Lung (tissue), 11 donors: ENCODE measurements at regions not wholly inside any gene's neighbourhood (a gene's known extent, or its start where the extent isn't known, plus 50 kb on each side); places are given as distances from the start of the nearest gene placed in this dataset.

Experiments
- ATAC-seq: fragments of 200-7000 bp; cut with Tn5 transposase; one replicate; pipeline ENCODE4 v1.9.1; 2020; ENCODE audit warnings: moderate number of reproducible peaks; ENCODE audit not compliant: insufficient read depth, low FRiP score
- DNase-seq, 3 donors: peaks; one replicate each; pipeline ENCODE4 v3.0.0-alpha.2; 2013 to 2017
- H3K27ac ChIP-seq, 2 donors: one replicate each; pipeline ENCODE4 v1.5.1; 2013; ENCODE audit warnings: mild to moderate bottlenecking in 2 of 2, moderate library complexity in 2 of 2, control low read depth in 1 of 2, inconsistent platforms in 1 of 2, low read depth in 1 of 2, low read length in 1 of 2
- H3K27me3 ChIP-seq, 3 donors: one replicate each; pipeline ENCODE4 v1.5.1; 2013; ENCODE audit warnings: low read length in 2 of 3; ENCODE audit not compliant: control insufficient read depth in 3 of 3, insufficient read depth in 3 of 3
- H3K36me3 ChIP-seq, 4 donors: one replicate each; pipeline ENCODE4 v1.5.1; 2013; ENCODE audit warnings: low read length in 4 of 4, mild to moderate bottlenecking in 1 of 4, moderate library complexity in 1 of 4; ENCODE audit not compliant: control insufficient read depth in 4 of 4, insufficient read depth in 4 of 4
- H3K4me1 ChIP-seq, 5 donors: one replicate each; pipeline ENCODE4 v1.5.1; 2013; ENCODE audit warnings: low read length in 5 of 5, mild to moderate bottlenecking in 2 of 5, moderate library complexity in 1 of 5; ENCODE audit not compliant: control insufficient read depth in 5 of 5, insufficient read depth in 5 of 5
- H3K4me3 ChIP-seq: one replicate; pipeline ENCODE4 v1.5.1; 2013; ENCODE audit warnings: mild to moderate bottlenecking, control low read depth, moderate library complexity
- H3K9ac ChIP-seq, 2 donors: one replicate each; pipeline ENCODE4 v1.5.1; 2013; ENCODE audit warnings: low read length in 2 of 2, control low read depth in 1 of 2; ENCODE audit not compliant: insufficient read depth in 1 of 2
- H3K9me3 ChIP-seq, 4 donors: one replicate each; pipeline ENCODE4 v1.5.1; 2013; ENCODE audit warnings: low read length in 3 of 4, mild to moderate bottlenecking in 1 of 4, moderate library complexity in 1 of 4; ENCODE audit not compliant: control insufficient read depth in 4 of 4, insufficient read depth in 3 of 4
- WGBS, 2 donors: extraction: QIAGEN DNeasy Blood & Tissue Kit; methylation state at CpG; one replicate each; pipeline ENCODE4 v1.1.7; 2013; 5-methylcytosine and 5-hydroxymethylcytosine counted together
- TF ChIP-seq, protein P1 (sequence below): IDR thresholded peaks from 2 replicates; pipeline ENCODE4 v1.5.1; 2012; ENCODE audit warnings: mild to moderate bottlenecking; ENCODE audit errors: control extremely low read depth, extremely low read depth
- donor health status: control.
- donor health status: control.
- donor health status: Bipolar disorder and iron deficiency.
- donor health status: healthy.
- donor health status: DM: yes; HTN: yes; CAD: no.

DNA sequence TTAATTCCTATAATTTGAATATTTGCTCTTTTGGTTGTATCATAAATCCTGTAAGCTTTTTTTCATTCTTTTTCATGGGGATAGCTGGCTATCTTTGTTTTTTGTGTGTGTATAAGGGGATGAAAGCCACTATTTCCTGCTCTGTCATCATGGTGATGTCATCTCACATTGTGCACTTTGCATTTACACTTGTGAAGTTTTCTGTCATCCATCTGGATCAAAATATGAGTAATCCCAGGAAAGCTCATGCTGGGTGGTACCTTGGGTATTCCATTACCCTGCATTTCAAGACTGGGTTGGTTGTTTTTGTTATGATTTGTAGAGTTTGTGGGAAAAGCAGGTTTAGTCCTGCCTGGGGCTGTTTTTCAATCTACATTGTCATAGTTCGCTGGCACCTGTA, 77.8 kb upstream of the XIST start:
- Histone ChIP-seq H3K27me3 (no peaks in the 10 kb centered on the region), H3K4me3 (no peak overlapping the region), H3K9ac (no peak overlapping the region), H3K4me1 (no peaks in the 10 kb centered on the region), H3K36me3 (no peaks in the 10 kb centered on the region), H3K27ac (no peak overlapping the region), H3K9me3 (no peaks in the 10 kb centered on the region)
- TF ChIP-seq, protein P1, sequence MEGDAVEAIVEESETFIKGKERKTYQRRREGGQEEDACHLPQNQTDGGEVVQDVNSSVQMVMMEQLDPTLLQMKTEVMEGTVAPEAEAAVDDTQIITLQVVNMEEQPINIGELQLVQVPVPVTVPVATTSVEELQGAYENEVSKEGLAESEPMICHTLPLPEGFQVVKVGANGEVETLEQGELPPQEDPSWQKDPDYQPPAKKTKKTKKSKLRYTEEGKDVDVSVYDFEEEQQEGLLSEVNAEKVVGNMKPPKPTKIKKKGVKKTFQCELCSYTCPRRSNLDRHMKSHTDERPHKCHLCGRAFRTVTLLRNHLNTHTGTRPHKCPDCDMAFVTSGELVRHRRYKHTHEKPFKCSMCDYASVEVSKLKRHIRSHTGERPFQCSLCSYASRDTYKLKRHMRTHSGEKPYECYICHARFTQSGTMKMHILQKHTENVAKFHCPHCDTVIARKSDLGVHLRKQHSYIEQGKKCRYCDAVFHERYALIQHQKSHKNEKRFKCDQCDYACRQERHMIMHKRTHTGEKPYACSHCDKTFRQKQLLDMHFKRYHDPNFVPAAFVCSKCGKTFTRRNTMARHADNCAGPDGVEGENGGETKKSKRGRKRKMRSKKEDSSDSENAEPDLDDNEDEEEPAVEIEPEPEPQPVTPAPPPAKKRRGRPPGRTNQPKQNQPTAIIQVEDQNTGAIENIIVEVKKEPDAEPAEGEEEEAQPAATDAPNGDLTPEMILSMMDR = no peak
- 92 to 100% methylated on average over 1 of the region's 1 CpG for WGBS, 2 donors
- ATAC-seq (no peak), DNase-seq (no peak)

DNA sequence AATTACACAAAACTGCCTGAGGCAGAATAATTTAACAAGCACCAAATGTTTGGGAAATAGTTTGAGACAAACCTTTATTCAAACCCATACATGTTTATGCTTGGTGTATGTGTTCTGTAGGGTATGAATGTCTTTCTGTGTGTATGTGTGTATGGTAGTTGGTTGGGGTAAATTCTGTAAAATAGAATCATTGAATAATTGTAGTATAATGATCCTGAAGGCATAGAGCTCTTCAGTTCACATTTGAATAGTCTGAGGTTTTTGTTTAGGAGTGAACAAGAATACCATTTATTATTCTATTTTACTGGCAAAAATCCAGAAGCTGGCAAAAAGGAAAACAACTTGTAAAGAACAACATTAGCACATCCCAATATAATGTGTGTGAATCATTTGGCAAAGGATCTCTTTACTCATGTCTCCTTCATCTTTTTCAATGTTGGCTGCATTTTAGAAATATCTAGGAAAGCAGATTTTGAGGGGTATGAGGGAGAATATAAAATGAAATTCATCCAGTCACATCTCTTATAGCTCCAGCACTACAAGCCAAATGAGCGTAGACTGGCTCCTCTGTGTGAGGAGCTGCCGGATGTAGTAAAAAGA, 70.4 kb upstream of the XIST start:
- H3K9ac ChIP-seq = no peak overlapping the region
- ATAC-seq (no peak), DNase-seq (no peak)
- WGBS, 2 donors = 81 to 94% methylated on average over 2 of the region's 2 CpGs
- no peaks in the 10 kb centered on the region for H3K36me3 ChIP-seq
- TF ChIP-seq, protein P1 = no peak
- peaks cover 0 to 4% (median 2%) of the 10 kb centered on the region in 5 donors for H3K4me1 ChIP-seq
- H3K4me3 ChIP-seq = no peak overlapping the region
- H3K9me3 ChIP-seq = no peaks in the 10 kb centered on the region
- no peak overlapping the region for H3K27ac ChIP-seq
- H3K27me3 ChIP-seq = peaks cover 0 to 9% (median 2%) of the 10 kb centered on the region in 3 donors

DNA sequence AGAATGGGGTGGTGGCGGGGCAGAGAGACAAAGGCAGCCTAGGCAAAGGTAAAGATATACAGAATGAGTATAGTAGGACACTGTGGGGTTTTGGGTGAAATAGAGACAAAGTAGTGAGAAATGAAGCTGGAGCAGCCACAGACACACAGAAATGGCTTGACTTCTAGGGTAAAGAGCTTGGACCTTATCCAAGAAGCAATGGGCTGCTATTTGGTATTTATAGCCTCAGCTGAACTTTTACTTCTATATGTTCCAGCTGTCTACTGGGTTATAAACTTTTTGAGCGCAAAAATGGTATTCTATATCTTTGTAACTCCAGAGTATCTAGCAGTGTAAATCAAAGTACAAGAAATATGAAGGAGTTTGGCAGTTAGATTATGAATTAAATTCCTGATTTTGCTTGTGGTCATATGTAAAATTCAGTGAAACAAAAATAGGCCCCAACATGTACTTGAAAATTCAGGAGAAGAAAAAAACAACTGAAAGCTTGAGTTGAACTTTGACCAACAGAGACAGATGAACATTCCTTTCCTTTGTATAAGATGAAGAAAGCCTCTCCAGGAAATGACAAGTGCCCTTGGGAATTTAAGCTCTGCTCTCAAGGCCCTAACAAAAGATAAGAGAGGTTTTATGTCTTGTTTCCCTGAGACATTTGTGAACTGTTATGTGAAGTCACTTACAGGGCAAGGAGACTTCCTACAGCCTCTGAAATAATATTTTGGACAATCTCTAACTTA, 64.6 kb upstream of the XIST start:
- Histone ChIP-seq H3K9ac (no peak overlapping the region), H3K4me3 (no peak overlapping the region), H3K4me1 (peaks cover 0 to 20% (median 9%) of the 10 kb centered on the region in 5 donors), H3K36me3 (no peaks in the 10 kb centered on the region), H3K27me3 (peaks cover 0 to 9% (median 6%) of the 10 kb centered on the region in 3 donors), H3K9me3 (no peaks in the 10 kb centered on the region), H3K27ac (peak overlapping the region in 1 of 2 donors; percentile 53)
- 85 to 89% methylated on average over 2 of the region's 2 CpGs for WGBS, 2 donors
- TF ChIP-seq, protein P1 = no peak
- peak; percentile 34 for ATAC-seq
- DNase-seq = peak in 2 of 3 donors; percentile 64 to 84
